ENCODE measurements at regions not wholly inside any gene's neighbourhood (a gene's known extent, or its start where the extent isn't known, plus 50 kb on each side); places are given as distances from the start of the nearest gene placed in this dataset.

DNA sequence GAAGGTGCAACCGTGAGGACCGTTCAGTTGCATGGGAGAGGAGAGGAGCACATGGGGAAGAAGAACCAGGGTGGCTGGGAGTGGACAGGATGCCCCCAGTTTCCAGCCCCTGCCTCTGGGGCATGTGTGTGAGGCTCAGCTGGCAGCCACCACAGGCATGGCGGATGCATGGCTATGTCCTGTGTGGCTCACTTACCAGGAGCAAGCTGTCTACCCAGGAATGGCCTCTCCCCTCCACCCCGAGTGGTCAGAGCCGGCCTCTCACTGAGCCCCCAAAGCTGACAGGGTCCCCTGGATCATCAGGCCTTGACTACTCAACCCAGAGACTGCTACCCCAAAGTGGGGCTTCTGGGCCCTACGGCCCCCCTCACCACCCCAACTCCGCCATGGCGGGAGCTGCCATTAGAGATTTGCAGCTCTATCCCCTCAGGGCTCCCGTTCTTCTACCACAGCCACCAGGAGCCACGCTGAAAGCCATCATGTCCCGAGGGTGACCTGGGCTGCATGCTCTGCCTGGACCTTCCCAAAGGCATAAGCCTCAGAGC lies 65.3 kb downstream of the RHOB start:
- Histone ChIP-seq H3F3A (ENCODE audit: insufficient read depth, low read length) (peaks cover 7% of the 10 kb centered on the region; the same call in 1 of the 2 replicates), H3K27ac (ENCODE audit: low read length) (no peak overlapping the region), H3K4me2 (ENCODE audit: low read depth, low read length) (no peak overlapping the region), H3K79me2 (ENCODE audit: low read length) (no peaks in the 10 kb centered on the region), H3K9me3 (replicated peaks; ENCODE audit: insufficient read depth, low read length) (no peaks in the 10 kb centered on the region), H3K4me3 (ENCODE audit: low read length) (no peak overlapping the region), H3K27me3 (replicated peaks; ENCODE audit: insufficient read depth, low read length) (no peaks in the 10 kb centered on the region), H3K9ac (ENCODE audit: low read length) (no peak overlapping the region), H3K36me3 (replicated peaks; ENCODE audit: insufficient read depth, low read length) (no peaks in the 10 kb centered on the region), H4K20me1 (ENCODE audit: insufficient read depth, low read length) (no peaks in the 10 kb centered on the region), H3K9me2 (replicated peaks; ENCODE audit: insufficient read depth, low read length) (no peaks in the 10 kb centered on the region), H2AFZ (ENCODE audit: low read length) (no peak overlapping the region), H3K4me1 (ENCODE audit: low read length) (peaks cover 24% of the 10 kb centered on the region)
- TF ChIP-seq, protein P1, sequence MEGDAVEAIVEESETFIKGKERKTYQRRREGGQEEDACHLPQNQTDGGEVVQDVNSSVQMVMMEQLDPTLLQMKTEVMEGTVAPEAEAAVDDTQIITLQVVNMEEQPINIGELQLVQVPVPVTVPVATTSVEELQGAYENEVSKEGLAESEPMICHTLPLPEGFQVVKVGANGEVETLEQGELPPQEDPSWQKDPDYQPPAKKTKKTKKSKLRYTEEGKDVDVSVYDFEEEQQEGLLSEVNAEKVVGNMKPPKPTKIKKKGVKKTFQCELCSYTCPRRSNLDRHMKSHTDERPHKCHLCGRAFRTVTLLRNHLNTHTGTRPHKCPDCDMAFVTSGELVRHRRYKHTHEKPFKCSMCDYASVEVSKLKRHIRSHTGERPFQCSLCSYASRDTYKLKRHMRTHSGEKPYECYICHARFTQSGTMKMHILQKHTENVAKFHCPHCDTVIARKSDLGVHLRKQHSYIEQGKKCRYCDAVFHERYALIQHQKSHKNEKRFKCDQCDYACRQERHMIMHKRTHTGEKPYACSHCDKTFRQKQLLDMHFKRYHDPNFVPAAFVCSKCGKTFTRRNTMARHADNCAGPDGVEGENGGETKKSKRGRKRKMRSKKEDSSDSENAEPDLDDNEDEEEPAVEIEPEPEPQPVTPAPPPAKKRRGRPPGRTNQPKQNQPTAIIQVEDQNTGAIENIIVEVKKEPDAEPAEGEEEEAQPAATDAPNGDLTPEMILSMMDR (IDR thresholded peaks at IDR 0.05; ENCODE audit: low read length) = no peak
- TF ChIP-seq EZH2 (optimal IDR thresholded peaks at IDR 0.05; ENCODE audit: low read depth, low read length) (no peak), EZH2phosphoT487 (IDR thresholded peaks at IDR 0.05; ENCODE audit: low read length) (no peak)
- DNase-seq = no peak

DNA sequence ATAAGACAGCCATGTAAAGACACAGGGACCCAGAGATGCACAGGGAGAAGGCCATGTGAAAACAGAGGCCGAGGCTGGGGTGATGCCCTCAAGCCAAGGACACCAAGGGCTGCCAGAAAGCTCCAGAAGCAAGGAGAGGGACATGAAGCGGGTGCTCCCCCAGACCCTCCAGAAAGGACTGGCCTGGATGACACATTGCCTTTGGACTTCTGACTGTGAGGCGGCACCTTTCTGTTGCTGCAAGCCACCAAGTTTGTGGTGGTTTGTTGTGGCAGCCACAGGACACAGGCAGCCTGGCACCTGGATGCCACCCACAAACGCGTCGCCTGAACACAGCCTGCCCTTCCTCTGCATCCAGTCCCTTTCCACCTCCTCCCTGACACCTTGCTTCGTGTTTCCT lies 67.1 kb downstream of the RHOB start:
- no peak overlapping the region for H3K9ac ChIP-seq (ENCODE audit: low read length)

DNA sequence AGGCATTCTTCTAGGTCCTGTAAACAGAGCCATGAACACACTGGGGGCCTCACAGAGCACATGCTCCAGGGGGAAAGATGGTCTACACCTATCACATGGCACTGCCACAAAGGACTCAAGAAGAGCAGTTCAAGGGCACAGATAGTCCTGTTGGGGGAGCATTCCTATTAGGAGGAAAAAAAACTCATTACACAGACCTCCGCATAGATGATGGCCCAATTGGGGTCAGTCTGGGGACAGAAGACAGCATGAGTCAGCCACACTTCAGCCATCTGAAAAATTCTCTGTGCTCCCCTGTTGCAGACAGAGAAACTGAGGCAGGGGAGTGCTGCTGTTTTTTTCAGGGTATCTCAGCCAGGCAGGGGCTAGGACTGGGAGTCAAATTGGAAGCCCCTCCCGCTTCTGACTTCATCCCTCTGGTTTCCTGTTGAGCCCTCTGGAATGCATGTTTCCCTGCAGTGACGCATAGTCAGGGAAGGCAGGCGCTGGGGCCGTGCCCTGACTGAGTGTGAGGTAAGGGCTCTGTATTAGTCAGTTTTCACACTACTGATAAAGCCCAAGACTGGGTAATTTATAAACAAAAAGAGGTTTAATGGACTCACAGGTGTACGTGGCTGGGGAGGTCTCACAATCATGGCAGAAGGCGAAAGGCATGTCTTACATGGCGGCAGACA lies 67.9 kb downstream of the RHOB start:
- Histone ChIP-seq H3K9ac (ENCODE audit: low read length) (no peak overlapping the region), H3K9me2 (replicated peaks; ENCODE audit: insufficient read depth, low read length) (no peaks in the 10 kb centered on the region), H3F3A (ENCODE audit: insufficient read depth, low read length) (no peaks in the 10 kb centered on the region), H3K27ac (ENCODE audit: low read length) (no peak overlapping the region), H2AFZ (ENCODE audit: low read length) (no peak overlapping the region), H3K27me3 (replicated peaks; ENCODE audit: insufficient read depth, low read length) (no peaks in the 10 kb centered on the region), H3K79me2 (ENCODE audit: low read length) (no peaks in the 10 kb centered on the region), H4K20me1 (ENCODE audit: insufficient read depth, low read length) (no peaks in the 10 kb centered on the region), H3K4me2 (ENCODE audit: low read depth, low read length) (no peak overlapping the region), H3K9me3 (replicated peaks; ENCODE audit: insufficient read depth, low read length) (no peaks in the 10 kb centered on the region), H3K4me3 (ENCODE audit: low read length) (no peak overlapping the region), H3K4me1 (ENCODE audit: low read length) (peaks cover 6% of the 10 kb centered on the region), H3K36me3 (replicated peaks; ENCODE audit: insufficient read depth, low read length) (no peaks in the 10 kb centered on the region)
- TF ChIP-seq, protein P1 (IDR thresholded peaks at IDR 0.05; ENCODE audit: low read length) = no peak
- DNase-seq = no peak

More for the DNA sequence above, 67.1 kb downstream of the RHOB start:
- TF ChIP-seq EZH2 (optimal IDR thresholded peaks at IDR 0.05; ENCODE audit: low read depth, low read length) (no peak), EZH2phosphoT487 (IDR thresholded peaks at IDR 0.05; ENCODE audit: low read length) (no peak)
- TF ChIP-seq, protein P1 (IDR thresholded peaks at IDR 0.05; ENCODE audit: low read length) = no peak
- Histone ChIP-seq H3K27ac (ENCODE audit: low read length) (no peak overlapping the region), H3K4me2 (ENCODE audit: low read depth, low read length) (no peak overlapping the region), H3K4me1 (ENCODE audit: low read length) (peaks cover 14% of the 10 kb centered on the region), H2AFZ (ENCODE audit: low read length) (no peak overlapping the region), H3F3A (ENCODE audit: insufficient read depth, low read length) (no peaks in the 10 kb centered on the region), H3K36me3 (replicated peaks; ENCODE audit: insufficient read depth, low read length) (no peaks in the 10 kb centered on the region), H3K9me2 (replicated peaks; ENCODE audit: insufficient read depth, low read length) (no peaks in the 10 kb centered on the region), H3K27me3 (replicated peaks; ENCODE audit: insufficient read depth, low read length) (no peaks in the 10 kb centered on the region), H3K4me3 (ENCODE audit: low read length) (no peak overlapping the region), H4K20me1 (ENCODE audit: insufficient read depth, low read length) (no peaks in the 10 kb centered on the region), H3K79me2 (ENCODE audit: low read length) (no peaks in the 10 kb centered on the region), H3K9me3 (replicated peaks; ENCODE audit: insufficient read depth, low read length) (no peaks in the 10 kb centered on the region)
- no peak for DNase-seq

Data from MM.1S (cell line).